ENCODE measurements at regions not wholly inside any gene's neighbourhood (a gene's known extent, or its start where the extent isn't known, plus 50 kb on each side); places are given as distances from the start of the nearest gene placed in this dataset.

- no peak for TF ChIP-seq CTCF (IDR thresholded peaks at IDR 0.05; ENCODE audit: low read length)
- TF ChIP-seq EZH2 (IDR thresholded peaks at IDR 0.05; ENCODE audit: borderline replicate concordance, low read length) = no peak
These were observed 898.4 kb upstream of the CELF4 start for GRCh38 chr18:38464024-38464423.
